ENCODE measurements at regions not wholly inside any gene's neighbourhood (a gene's known extent, or its start where the extent isn't known, plus 50 kb on each side); places are given as distances from the start of the nearest gene placed in this dataset.

DNA sequence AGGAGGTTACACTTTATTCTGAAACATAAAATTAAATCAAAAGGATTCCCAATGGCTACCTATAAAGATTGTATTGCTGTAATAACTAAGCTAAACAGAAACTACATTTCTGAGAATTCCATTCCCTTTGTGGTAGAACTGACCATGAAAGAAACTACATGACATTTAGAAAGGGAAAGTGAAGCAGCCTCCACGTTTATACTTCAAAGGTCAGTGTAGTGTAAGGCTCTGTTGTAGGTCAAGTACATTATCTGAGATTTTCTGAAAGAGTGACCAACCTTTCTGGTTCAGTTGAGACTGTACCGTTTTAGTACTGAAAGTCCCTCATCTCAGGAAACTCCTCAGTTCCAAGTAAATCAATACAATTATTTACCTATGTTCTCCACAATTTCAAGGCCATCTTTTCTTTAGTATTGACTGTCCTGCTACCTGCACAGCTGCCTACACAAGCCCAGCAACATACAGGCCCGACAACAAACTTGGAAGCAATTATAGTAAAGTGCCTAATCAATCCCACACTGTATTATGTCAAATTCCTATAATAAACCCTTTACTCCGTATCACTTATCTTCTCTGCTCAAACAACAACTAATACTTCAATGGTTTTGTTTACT lies 343.0 kb downstream of the PLOD2 start:
- 61 to 66% methylated on average over 4 of the region's 4 CpGs for WGBS, 2 donors (ENCODE audit: low coverage in 1 of 2)

DNA sequence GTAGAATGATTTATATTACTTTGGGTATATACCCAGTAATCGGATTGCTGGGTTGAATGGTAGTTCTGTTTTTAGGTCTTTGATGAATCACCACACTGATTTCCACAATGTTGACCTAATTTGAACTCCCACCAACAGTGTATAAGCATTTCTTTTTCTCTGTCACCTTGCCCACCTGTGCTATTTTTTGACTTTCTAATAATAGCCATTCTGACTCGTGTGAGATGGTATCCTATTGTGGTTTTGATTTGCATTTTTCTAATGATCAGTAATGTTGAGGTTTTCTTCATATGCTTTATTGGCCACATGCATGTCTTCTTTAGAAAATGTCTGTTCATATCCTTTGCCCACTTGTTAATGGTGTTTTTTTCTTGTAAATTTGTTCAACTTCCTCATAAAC lies 340.8 kb downstream of the PLOD2 start:
- H3K9me3 ChIP-seq = peaks cover 0 to 5% (median 0%) of the 10 kb centered on the region in 3 donors
- H3K4me1 ChIP-seq = no peaks in the 10 kb centered on the region
- no peak for TF ChIP-seq POLR2AphosphoS5 (IDR thresholded peaks at IDR 0.05)
- no peak for TF ChIP-seq POLR2A (IDR thresholded peaks at IDR 0.05)
- ATAC-seq = no peak
- no peaks in the 10 kb centered on the region for H3K36me3 ChIP-seq
- no peak overlapping the region for H3K4me3 ChIP-seq
- no peak overlapping the region for H3K27ac ChIP-seq
- WGBS, 2 donors (ENCODE audit: low coverage in 1 of 2) = 46 to 47% methylated on average over 2 of the region's 2 CpGs
- H3K27me3 ChIP-seq = no peaks in the 10 kb centered on the region

More for the DNA sequence above, 343.0 kb downstream of the PLOD2 start:
- TF ChIP-seq EP300 (IDR thresholded peaks at IDR 0.05) (no peak), POLR2AphosphoS5 (IDR thresholded peaks at IDR 0.05) (no peak), POLR2A (IDR thresholded peaks at IDR 0.05) (no peak)
- TF ChIP-seq, protein P1, sequence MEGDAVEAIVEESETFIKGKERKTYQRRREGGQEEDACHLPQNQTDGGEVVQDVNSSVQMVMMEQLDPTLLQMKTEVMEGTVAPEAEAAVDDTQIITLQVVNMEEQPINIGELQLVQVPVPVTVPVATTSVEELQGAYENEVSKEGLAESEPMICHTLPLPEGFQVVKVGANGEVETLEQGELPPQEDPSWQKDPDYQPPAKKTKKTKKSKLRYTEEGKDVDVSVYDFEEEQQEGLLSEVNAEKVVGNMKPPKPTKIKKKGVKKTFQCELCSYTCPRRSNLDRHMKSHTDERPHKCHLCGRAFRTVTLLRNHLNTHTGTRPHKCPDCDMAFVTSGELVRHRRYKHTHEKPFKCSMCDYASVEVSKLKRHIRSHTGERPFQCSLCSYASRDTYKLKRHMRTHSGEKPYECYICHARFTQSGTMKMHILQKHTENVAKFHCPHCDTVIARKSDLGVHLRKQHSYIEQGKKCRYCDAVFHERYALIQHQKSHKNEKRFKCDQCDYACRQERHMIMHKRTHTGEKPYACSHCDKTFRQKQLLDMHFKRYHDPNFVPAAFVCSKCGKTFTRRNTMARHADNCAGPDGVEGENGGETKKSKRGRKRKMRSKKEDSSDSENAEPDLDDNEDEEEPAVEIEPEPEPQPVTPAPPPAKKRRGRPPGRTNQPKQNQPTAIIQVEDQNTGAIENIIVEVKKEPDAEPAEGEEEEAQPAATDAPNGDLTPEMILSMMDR (IDR thresholded peaks at IDR 0.05) = no peak
- Histone ChIP-seq H3K27me3 (no peaks in the 10 kb centered on the region), H3K27ac (no peak overlapping the region), H3K36me3 (no peaks in the 10 kb centered on the region), H3K9me3 (no peaks in the 10 kb centered on the region), H3K4me3 (no peak overlapping the region), H3K4me1 (no peaks in the 10 kb centered on the region)
- ATAC-seq = no peak

DNA sequence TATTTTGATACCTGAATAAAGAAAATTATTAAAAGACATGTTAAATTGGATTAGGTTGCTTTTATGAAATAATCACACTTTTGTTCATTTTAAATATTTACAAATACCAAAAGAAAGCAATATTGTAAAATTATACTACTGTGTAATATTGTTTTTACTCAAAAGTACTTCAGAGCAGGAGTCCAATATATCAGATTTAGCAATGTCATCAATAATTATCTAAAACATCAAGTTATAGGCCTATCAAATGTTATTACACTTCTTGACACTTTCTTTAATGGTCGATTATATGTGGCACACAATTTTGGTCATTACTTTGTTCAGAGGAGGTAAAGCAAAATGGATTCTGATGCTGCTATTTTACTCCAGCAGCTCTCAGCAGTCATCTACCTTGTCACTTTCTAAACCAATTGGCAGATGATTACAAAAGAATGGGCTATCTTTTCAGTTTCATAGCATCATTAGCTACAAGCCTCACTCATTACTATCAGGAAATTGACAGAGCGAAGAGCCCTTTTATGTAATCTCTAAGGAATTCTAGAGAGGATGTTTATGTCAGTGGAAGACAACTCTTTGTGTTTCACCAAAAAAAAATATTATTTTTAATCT lies 318.6 kb downstream of the PLOD2 start:
- Histone ChIP-seq H3K9me3 (no peaks in the 10 kb centered on the region), H3K36me3 (no peaks in the 10 kb centered on the region), H3K4me3 (no peak overlapping the region), H3K27me3 (no peaks in the 10 kb centered on the region), H3K27ac (no peak overlapping the region), H3K4me1 (no peaks in the 10 kb centered on the region)
- WGBS, 2 donors (ENCODE audit: low coverage in 1 of 2) = 50 to 74% methylated on average over 2 of the region's 2 CpGs
- no peak for ATAC-seq
- no peak for TF ChIP-seq POLR2AphosphoS5 (IDR thresholded peaks at IDR 0.05)
- no peak for TF ChIP-seq EP300 (IDR thresholded peaks at IDR 0.05)
- TF ChIP-seq, protein P1 (IDR thresholded peaks at IDR 0.05) = no peak
- TF ChIP-seq POLR2A (IDR thresholded peaks at IDR 0.05) = no peak

DNA sequence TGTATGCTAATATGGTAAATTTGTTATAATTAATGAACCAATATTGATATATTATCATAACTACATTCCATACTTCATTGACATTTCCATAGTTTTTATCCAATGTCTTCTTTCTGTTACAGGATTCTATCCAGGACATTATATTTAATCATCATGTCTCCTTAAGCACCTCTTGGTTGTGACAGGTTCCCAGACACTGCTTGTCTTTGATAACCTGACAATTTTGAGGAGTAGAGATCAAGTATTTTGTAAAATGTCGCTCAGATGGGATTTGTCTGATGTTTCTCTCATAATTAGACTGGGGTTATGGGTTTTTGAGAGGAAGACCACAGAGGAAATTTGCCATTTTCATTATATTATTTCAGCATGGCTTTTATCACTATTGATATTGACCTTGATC lies 317.4 kb downstream of the PLOD2 start:
- 85 to 91% methylated on average over 1 of the region's 1 CpG for WGBS, 2 donors (ENCODE audit: low coverage in 1 of 2)
- H3K27me3 ChIP-seq = no peaks in the 10 kb centered on the region

GRCh38 chr3:145849115-145849514 lies 311.9 kb downstream of the PLOD2 start:
- H3K4me3 ChIP-seq = no peak overlapping the region
- no peaks in the 10 kb centered on the region for H3K9me3 ChIP-seq
- TF ChIP-seq POLR2AphosphoS5 (IDR thresholded peaks at IDR 0.05) = no peak
- TF ChIP-seq EP300 (IDR thresholded peaks at IDR 0.05) = no peak
- TF ChIP-seq, protein P1 (IDR thresholded peaks at IDR 0.05) = no peak
- no peak for TF ChIP-seq POLR2A (IDR thresholded peaks at IDR 0.05)
- H3K4me1 ChIP-seq = no peaks in the 10 kb centered on the region
- no peak for ATAC-seq
- H3K27me3 ChIP-seq = no peaks in the 10 kb centered on the region
- 94% methylated on average over 1 of the region's 1 CpG for WGBS, 2 donors (ENCODE audit: low coverage in 1 of 2)
- no peaks in the 10 kb centered on the region for H3K36me3 ChIP-seq
- no peak overlapping the region for H3K27ac ChIP-seq

More for the DNA sequence above, 317.4 kb downstream of the PLOD2 start:
- ATAC-seq = no peak
- H3K27ac ChIP-seq = no peak overlapping the region
- TF ChIP-seq POLR2AphosphoS5 (IDR thresholded peaks at IDR 0.05) (no peak), EP300 (IDR thresholded peaks at IDR 0.05) (no peak), POLR2A (IDR thresholded peaks at IDR 0.05) (no peak)
- TF ChIP-seq, protein P1 (IDR thresholded peaks at IDR 0.05) = no peak
- H3K9me3 ChIP-seq = no peaks in the 10 kb centered on the region
- H3K4me3 ChIP-seq = no peak overlapping the region
- H3K36me3 ChIP-seq = no peaks in the 10 kb centered on the region
- H3K4me1 ChIP-seq = no peaks in the 10 kb centered on the region
